Small intestine (tissue), 7 donors: ENCODE measurements at regions not wholly inside any gene's neighbourhood (a gene's known extent, or its start where the extent isn't known, plus 50 kb on each side); places are given as distances from the start of the nearest gene placed in this dataset.

Experiments used
- DNase-seq, 2 donors: peaks; one replicate each; pipeline versions ENCODE4 v3.0.0 to v3.0.0-alpha.2; 2013
- FAIRE-seq: peaks from 2 replicates; lab custom pipeline; 2012; peaks lifted over from hg19 to GRCh38; lab: Jason Lieb, UNC
- H3K27ac ChIP-seq, 3 donors: one replicate each; pipeline ENCODE4 v1.5.1; 2013; ENCODE audit warnings: low read length in 2 of 3, mild to moderate bottlenecking in 2 of 3, control low read depth in 1 of 3, inconsistent platforms in 1 of 3, low read depth in 1 of 3, moderate library complexity in 1 of 3
- H3K27me3 ChIP-seq, 3 donors: one replicate each; pipeline ENCODE4 v1.6.1; 2013; ENCODE audit warnings: low read length in 3 of 3, inconsistent platforms in 1 of 3; ENCODE audit not compliant: control insufficient read depth in 3 of 3, insufficient read depth in 3 of 3
- H3K36me3 ChIP-seq, 3 donors: one replicate each; pipeline ENCODE4 v1.6.1; 2013; ENCODE audit warnings: low read length in 3 of 3, inconsistent platforms in 1 of 3, low read depth in 1 of 3, mild to moderate bottlenecking in 1 of 3, moderate library complexity in 1 of 3; ENCODE audit not compliant: control insufficient read depth in 3 of 3, insufficient read depth in 2 of 3
- H3K4me1 ChIP-seq, 3 donors: one replicate each; pipeline ENCODE4 v1.6.1; 2013; ENCODE audit warnings: low read length in 2 of 3, inconsistent platforms in 1 of 3, low read depth in 1 of 3, mild to moderate bottlenecking in 1 of 3, moderate library complexity in 1 of 3; ENCODE audit not compliant: control insufficient read depth in 3 of 3, insufficient read depth in 2 of 3
- H3K4me3 ChIP-seq, 3 donors: one replicate each; pipeline ENCODE4 v1.5.1; 2013; ENCODE audit warnings: low read length in 3 of 3, control low read depth in 1 of 3, inconsistent platforms in 1 of 3, low read depth in 1 of 3, mild to moderate bottlenecking in 1 of 3, moderate library complexity in 1 of 3
- H3K9me3 ChIP-seq, 2 donors: one replicate each; pipeline ENCODE4 v1.6.1; 2013; ENCODE audit warnings: low read depth in 1 of 2, low read length in 1 of 2; ENCODE audit not compliant: control insufficient read depth in 2 of 2, insufficient read depth in 1 of 2
- WGBS, 3 donors: extraction: QIAGEN DNeasy Blood & Tissue Kit; methylation state at CpG; one replicate each; pipeline ENCODE4 v1.1.7; 2013; 5-methylcytosine and 5-hydroxymethylcytosine counted together
- donor health status: healthy with polysubstance abuse.
- donor health status: control.
- donor health status: control.
- donor health status: Bipolar disorder and iron deficiency.
- donor health status: healthy.

GRCh38 chr20:12786276-12786675 is 222.5 kb upstream of the SPTLC3 start:
- Histone ChIP-seq H3K9me3 (no peaks in the 10 kb centered on the region), H3K27me3 (no peaks in the 10 kb centered on the region), H3K36me3 (no peaks in the 10 kb centered on the region), H3K4me1 (no peaks in the 10 kb centered on the region), H3K27ac (no peak overlapping the region), H3K4me3 (no peak overlapping the region)
- DNase-seq (no peak), FAIRE-seq (no peak)
- 72 to 90% (median 82%) methylated on average over 5 of the region's 5 CpGs for WGBS, 3 donors

GRCh38 chr20:12788632-12789299 is 220.0 kb upstream of the SPTLC3 start:
- H3K4me1 ChIP-seq = no peaks in the 10 kb centered on the region
- DNase-seq (no peak), FAIRE-seq (no peak)
- no peaks in the 10 kb centered on the region for H3K27me3 ChIP-seq
- H3K9me3 ChIP-seq = no peaks in the 10 kb centered on the region
- no peaks in the 10 kb centered on the region for H3K36me3 ChIP-seq
- H3K4me3 ChIP-seq = no peak overlapping the region
- no peak overlapping the region for H3K27ac ChIP-seq
- WGBS, 3 donors = 74 to 76% (median 76%) methylated on average over 8 of the region's 8 CpGs

GRCh38 chr20:12790859-12791258 is 217.9 kb upstream of the SPTLC3 start:
- no peak overlapping the region for H3K27ac ChIP-seq
- DNase-seq = no peak

GRCh38 chr20:12798286-12798685 is 210.5 kb upstream of the SPTLC3 start:
- 14 to 50% (median 30%) methylated on average over 4 of the region's 4 CpGs for WGBS, 3 donors
- H3K4me3 ChIP-seq = no peak overlapping the region
- H3K27me3 ChIP-seq = no peaks in the 10 kb centered on the region
- H3K9me3 ChIP-seq = no peaks in the 10 kb centered on the region
- no peak overlapping the region for H3K27ac ChIP-seq
- FAIRE-seq (no peak), DNase-seq (no peak)
- H3K4me1 ChIP-seq = no peaks in the 10 kb centered on the region
- H3K36me3 ChIP-seq = no peaks in the 10 kb centered on the region

More at GRCh38 chr20:12790859-12791258, 217.9 kb upstream of the SPTLC3 start:
- no peak for FAIRE-seq
- Histone ChIP-seq H3K36me3 (no peaks in the 10 kb centered on the region), H3K4me1 (no peaks in the 10 kb centered on the region), H3K9me3 (no peaks in the 10 kb centered on the region), H3K4me3 (no peak overlapping the region), H3K27me3 (no peaks in the 10 kb centered on the region)
- WGBS, 3 donors = 59 to 75% (median 60%) methylated on average over 1 of the region's 1 CpG

DNA sequence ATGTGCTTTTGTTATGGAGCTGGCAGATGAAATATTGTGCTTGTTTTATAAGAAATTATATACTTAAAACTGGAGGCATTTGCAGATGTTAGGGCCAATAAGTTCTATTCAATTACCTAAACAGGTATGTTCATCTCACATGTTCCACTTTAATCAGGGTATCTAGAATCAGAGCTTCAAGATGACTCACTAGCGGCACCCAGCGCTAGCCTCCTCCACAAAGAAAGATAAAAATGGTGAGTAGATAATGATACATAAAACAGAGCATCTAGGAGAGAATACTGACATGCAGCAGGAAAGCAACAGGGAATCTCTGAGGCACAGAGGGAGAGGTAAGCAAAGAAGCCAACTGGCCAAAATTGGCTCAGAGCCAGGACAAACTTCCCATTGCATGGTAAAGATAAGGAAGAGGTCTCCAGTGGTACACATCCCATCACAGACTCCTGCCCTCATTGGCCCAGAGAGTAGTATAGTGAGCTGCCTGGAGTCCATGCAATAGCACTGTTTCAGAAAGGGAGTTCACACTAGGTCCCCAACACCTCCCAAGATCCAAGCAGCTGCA is 200.7 kb upstream of the SPTLC3 start:
- H3K4me3 ChIP-seq = no peak overlapping the region
- no peaks in the 10 kb centered on the region for H3K36me3 ChIP-seq
- H3K27ac ChIP-seq = no peak overlapping the region
- 91 to 95% (median 95%) methylated on average over 2 of the region's 2 CpGs for WGBS, 3 donors
- peaks cover 0 to 7% of the 10 kb centered on the region in 2 donors for H3K9me3 ChIP-seq
- no peak for FAIRE-seq
- H3K4me1 ChIP-seq = no peaks in the 10 kb centered on the region
- DNase-seq = no peak
- H3K27me3 ChIP-seq = no peaks in the 10 kb centered on the region

GRCh38 chr20:12815231-12815768 is 193.5 kb upstream of the SPTLC3 start:
- Histone ChIP-seq H3K27me3 (no peaks in the 10 kb centered on the region), H3K27ac (no peak overlapping the region), H3K4me1 (no peaks in the 10 kb centered on the region), H3K36me3 (no peaks in the 10 kb centered on the region), H3K4me3 (no peak overlapping the region), H3K9me3 (no peaks in the 10 kb centered on the region)
- FAIRE-seq (no peak), DNase-seq (peak in 1 of 2 donors; percentile 8)
- WGBS, 3 donors = 35 to 51% (median 45%) methylated on average over 2 of the region's 2 CpGs

GRCh38 chr20:12815778-12816408 is 192.9 kb upstream of the SPTLC3 start:
- DNase-seq (no peak), FAIRE-seq (no peak)
- 59 to 73% (median 60%) methylated on average over 3 of the region's 3 CpGs for WGBS, 3 donors

GRCh38 chr20:12821249-12821648 is 187.5 kb upstream of the SPTLC3 start:
- Histone ChIP-seq H3K4me1 (no peaks in the 10 kb centered on the region), H3K36me3 (no peaks in the 10 kb centered on the region), H3K27ac (no peak overlapping the region), H3K4me3 (no peak overlapping the region), H3K9me3 (no peaks in the 10 kb centered on the region), H3K27me3 (no peaks in the 10 kb centered on the region)
- WGBS, 3 donors = 60 to 62% (median 60%) methylated on average over 3 of the region's 3 CpGs
- no peak for DNase-seq
- no peak for FAIRE-seq

More at GRCh38 chr20:12815778-12816408, 192.9 kb upstream of the SPTLC3 start:
- Histone ChIP-seq H3K27ac (no peak overlapping the region), H3K9me3 (no peaks in the 10 kb centered on the region), H3K27me3 (no peaks in the 10 kb centered on the region), H3K4me1 (no peaks in the 10 kb centered on the region), H3K4me3 (no peak overlapping the region), H3K36me3 (no peaks in the 10 kb centered on the region)
